Neural progenitor cell (in vitro differentiated cells): ENCODE measurements at regions not wholly inside any gene's neighbourhood (a gene's known extent, or its start where the extent isn't known, plus 50 kb on each side); places are given as distances from the start of the nearest gene placed in this dataset.
A peak's percentile ranks its signal among the peaks of the same experiment; 100 is the strongest.

Experiments
- DNase-seq: peaks from one replicate; pipeline ENCODE4 v3.0.0-alpha.2; 2016; ENCODE audit warnings: low spot score
- H2AFZ ChIP-seq: fragments of 200-600 bp; sonication (generic); replicated peaks from 2 replicates; pipeline ENCODE4 v1.6.1; 2016; ENCODE audit warnings: antibody characterized with exemption
- H3F3A ChIP-seq: fragments of 200-600 bp; sonication (generic); 2 replicates; pipeline ENCODE4 v1.6.1; 2016; ENCODE audit warnings: antibody characterized with exemption, low read depth
- H3K27ac ChIP-seq: fragments of 200-600 bp; sonication (generic); 2 replicates; pipeline ENCODE4 v1.5.1; 2016; ENCODE audit warnings: mild to moderate bottlenecking
- H3K27me3 ChIP-seq: fragments of 200-600 bp; sonication (generic); 2 replicates; pipeline ENCODE4 v1.6.1; 2016; ENCODE audit warnings: mild to moderate bottlenecking, moderate library complexity
- H3K36me3 ChIP-seq: fragments of 200-600 bp; sonication (generic); 2 replicates; pipeline ENCODE4 v1.5.1; 2016
- H3K4me1 ChIP-seq: fragments of 200-600 bp; sonication (generic); 2 replicates; pipeline ENCODE4 v1.6.1; 2016; ENCODE audit warnings: mixed run types
- H3K4me2 ChIP-seq: fragments of 200-600 bp; sonication (generic); 2 replicates; pipeline ENCODE4 v1.6.1; 2016
- H3K4me3 ChIP-seq: fragments of 200-600 bp; sonication (generic); 2 replicates; pipeline ENCODE4 v1.5.1; 2016
- H3K79me2 ChIP-seq: fragments of 200-600 bp; sonication (generic); 2 replicates; pipeline ENCODE4 v1.6.1; 2016; ENCODE audit warnings: low read depth
- H3K9ac ChIP-seq: fragments of 200-600 bp; sonication (generic); 2 replicates; pipeline ENCODE4 v1.6.1; 2016
- H3K9me3 ChIP-seq: fragments of 200-600 bp; sonication (generic); 2 replicates; pipeline ENCODE4 v1.5.1; 2016; ENCODE audit warnings: low read depth
- H4K20me1 ChIP-seq: fragments of 200-600 bp; sonication (generic); 2 replicates; pipeline ENCODE4 v1.6.1; 2016; ENCODE audit warnings: low read depth
- H3K27ac Mint-ChIP-seq: 3 replicates; pipeline ENCODE4 v1.8.0; 2021; ENCODE audit warnings: mixed read lengths
- H3K27me3 Mint-ChIP-seq: 2 replicates; pipeline ENCODE4 v1.8.0; 2022; ENCODE audit warnings: low read depth, mild to moderate bottlenecking, inconsistent platforms, moderate library complexity, mixed read lengths; ENCODE audit not compliant: insufficient read depth
- H3K36me3 Mint-ChIP-seq: 3 replicates; pipeline ENCODE4 v1.8.0; 2021; ENCODE audit warnings: mixed read lengths
- H3K4me1 Mint-ChIP-seq: 3 replicates; pipeline ENCODE4 v1.8.0; 2021; ENCODE audit warnings: mixed read lengths
- H3K4me3 Mint-ChIP-seq: 3 replicates; pipeline ENCODE4 v1.8.0; 2021; ENCODE audit warnings: mild to moderate bottlenecking, moderate library complexity, mixed read lengths
- H3K9me3 Mint-ChIP-seq: 3 replicates; pipeline ENCODE4 v1.8.0; 2020; ENCODE audit warnings: mixed read lengths
- EZH2 ChIP-seq: fragments of 200-600 bp; sonication (generic); IDR thresholded peaks from 2 replicates; pipeline ENCODE4 v1.6.1; 2017; ENCODE audit warnings: antibody characterized with exemption, mild to moderate bottlenecking, moderate library complexity
- EZH2phosphoT487 ChIP-seq: fragments of 200-600 bp; sonication (generic); IDR thresholded peaks from 2 replicates; pipeline ENCODE4 v1.6.1; 2017; ENCODE audit warnings: antibody characterized with exemption
- TF ChIP-seq, protein P1 (sequence below): fragments of 200-600 bp; sonication (generic); IDR thresholded peaks from 2 replicates; pipeline ENCODE4 v1.5.1; 2017; ENCODE audit warnings: antibody characterized with exemption, mild to moderate bottlenecking

DNA sequence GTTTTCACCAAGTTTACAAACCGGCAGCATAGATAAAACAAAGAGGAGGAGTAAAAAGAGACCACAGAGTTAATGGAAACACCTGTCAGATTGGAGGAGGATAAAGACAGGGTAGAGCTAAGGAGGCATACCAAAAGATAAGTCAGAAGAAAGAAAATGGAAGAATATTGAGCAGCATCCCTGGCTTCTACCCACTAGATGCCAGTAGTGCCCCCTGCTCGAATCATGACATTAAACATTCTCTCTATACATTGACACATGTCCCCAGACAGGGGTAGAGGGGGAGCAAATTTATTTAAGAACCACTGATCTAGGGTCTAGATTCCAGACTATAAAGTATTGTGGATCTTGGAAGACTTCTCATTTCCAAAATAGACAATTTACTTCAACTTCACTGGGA is 159.8 kb upstream of the ETAA1 start:
- no peak overlapping the region for H3K4me2 ChIP-seq
- TF ChIP-seq EZH2 (no peak), EZH2phosphoT487 (no peak)
- TF ChIP-seq, protein P1, sequence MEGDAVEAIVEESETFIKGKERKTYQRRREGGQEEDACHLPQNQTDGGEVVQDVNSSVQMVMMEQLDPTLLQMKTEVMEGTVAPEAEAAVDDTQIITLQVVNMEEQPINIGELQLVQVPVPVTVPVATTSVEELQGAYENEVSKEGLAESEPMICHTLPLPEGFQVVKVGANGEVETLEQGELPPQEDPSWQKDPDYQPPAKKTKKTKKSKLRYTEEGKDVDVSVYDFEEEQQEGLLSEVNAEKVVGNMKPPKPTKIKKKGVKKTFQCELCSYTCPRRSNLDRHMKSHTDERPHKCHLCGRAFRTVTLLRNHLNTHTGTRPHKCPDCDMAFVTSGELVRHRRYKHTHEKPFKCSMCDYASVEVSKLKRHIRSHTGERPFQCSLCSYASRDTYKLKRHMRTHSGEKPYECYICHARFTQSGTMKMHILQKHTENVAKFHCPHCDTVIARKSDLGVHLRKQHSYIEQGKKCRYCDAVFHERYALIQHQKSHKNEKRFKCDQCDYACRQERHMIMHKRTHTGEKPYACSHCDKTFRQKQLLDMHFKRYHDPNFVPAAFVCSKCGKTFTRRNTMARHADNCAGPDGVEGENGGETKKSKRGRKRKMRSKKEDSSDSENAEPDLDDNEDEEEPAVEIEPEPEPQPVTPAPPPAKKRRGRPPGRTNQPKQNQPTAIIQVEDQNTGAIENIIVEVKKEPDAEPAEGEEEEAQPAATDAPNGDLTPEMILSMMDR: peak; percentile 22
- H3K36me3 ChIP-seq: no peaks in the 10 kb centered on the region
- Mint-ChIP-seq H3K27me3 (peaks cover 6% of the 10 kb centered on the region), H3K36me3 (no peaks in the 10 kb centered on the region), H3K4me1 (peaks cover 2% of the 10 kb centered on the region), H3K27ac (no peak overlapping the region), H3K4me3 (no peak overlapping the region), H3K9me3 (no peaks in the 10 kb centered on the region)
- no peak overlapping the region for H3K27ac ChIP-seq
- no peak overlapping the region for H3K9ac ChIP-seq
- no peak for DNase-seq
- H3K4me3 ChIP-seq: no peak overlapping the region
- H4K20me1 ChIP-seq: no peaks in the 10 kb centered on the region
- no peaks in the 10 kb centered on the region for H3F3A ChIP-seq
- no peaks in the 10 kb centered on the region for H3K9me3 ChIP-seq
- no peaks in the 10 kb centered on the region for H3K27me3 ChIP-seq
- no peaks in the 10 kb centered on the region for H3K79me2 ChIP-seq
- H3K4me1 ChIP-seq: no peaks in the 10 kb centered on the region
- H2AFZ ChIP-seq: no peak overlapping the region

DNA sequence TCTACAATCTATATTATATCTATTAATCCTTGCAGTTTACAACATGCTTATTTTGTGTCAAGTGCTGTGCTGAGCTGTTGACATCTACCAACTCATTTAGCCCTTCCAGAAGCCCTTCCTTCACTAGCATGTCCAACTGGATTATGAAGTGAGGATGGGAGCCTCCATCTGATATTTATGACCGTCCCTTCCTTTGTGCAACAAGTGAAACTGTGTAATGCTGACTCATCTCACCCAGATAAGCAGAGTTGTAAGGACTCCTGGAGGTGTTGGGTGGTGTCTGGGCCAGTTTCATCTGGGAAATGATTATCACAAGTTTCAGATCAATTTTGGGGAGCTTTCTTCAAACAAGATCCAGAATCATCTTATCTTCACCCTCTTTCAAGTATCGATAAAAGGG is 156.6 kb upstream of the ETAA1 start:
- peaks cover 3% of the 10 kb centered on the region for H3K27me3 Mint-ChIP-seq

DNA sequence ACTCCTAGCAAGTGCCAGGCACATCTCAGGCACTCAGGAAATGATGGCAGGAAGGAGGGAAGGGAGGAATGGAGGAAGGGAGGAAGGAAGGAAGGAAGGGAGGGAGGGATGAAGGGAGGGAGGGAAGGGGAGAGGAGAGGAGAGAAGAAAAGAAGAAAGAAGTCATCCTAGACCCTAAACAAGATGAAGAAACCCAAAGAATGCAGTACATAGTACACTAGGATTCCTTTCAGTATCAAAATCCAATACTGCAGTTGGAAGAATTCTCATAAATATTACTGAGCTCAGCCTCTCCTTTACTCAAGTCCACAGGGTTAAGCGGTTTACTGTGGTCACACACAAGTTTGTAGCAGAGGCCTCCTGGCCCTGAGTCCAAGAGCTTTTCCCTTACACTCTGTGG is 155.7 kb upstream of the ETAA1 start:
- peaks cover 2% of the 10 kb centered on the region for H3K4me1 Mint-ChIP-seq
- DNase-seq: no peak
- no peak overlapping the region for H3K27ac Mint-ChIP-seq
- no peaks in the 10 kb centered on the region for H3K4me1 ChIP-seq
- no peak overlapping the region for H2AFZ ChIP-seq
- no peaks in the 10 kb centered on the region for H3F3A ChIP-seq
- no peak overlapping the region for H3K4me3 ChIP-seq
- no peak overlapping the region for H3K27ac ChIP-seq
- no peaks in the 10 kb centered on the region for H3K9me3 Mint-ChIP-seq
- H3K9me3 ChIP-seq: no peaks in the 10 kb centered on the region
- no peaks in the 10 kb centered on the region for H3K27me3 ChIP-seq
- H3K27me3 Mint-ChIP-seq: peaks cover 3% of the 10 kb centered on the region
- no peak for TF ChIP-seq EZH2phosphoT487
- TF ChIP-seq EZH2: no peak
- TF ChIP-seq, protein P1: no peak
- H3K79me2 ChIP-seq: no peaks in the 10 kb centered on the region
- no peaks in the 10 kb centered on the region for H4K20me1 ChIP-seq
- H3K36me3 ChIP-seq: no peaks in the 10 kb centered on the region
- H3K4me3 Mint-ChIP-seq: no peak overlapping the region
- H3K9ac ChIP-seq: no peak overlapping the region
- H3K36me3 Mint-ChIP-seq: no peaks in the 10 kb centered on the region
- H3K4me2 ChIP-seq: no peak overlapping the region

More for the DNA sequence above, 156.6 kb upstream of the ETAA1 start:
- Histone ChIP-seq H3K27ac (no peak overlapping the region), H3K4me1 (no peaks in the 10 kb centered on the region), H3K79me2 (no peaks in the 10 kb centered on the region), H2AFZ (no peak overlapping the region), H3K4me3 (no peak overlapping the region), H3K27me3 (no peaks in the 10 kb centered on the region), H3K36me3 (no peaks in the 10 kb centered on the region), H3K9ac (no peak overlapping the region), H3F3A (no peaks in the 10 kb centered on the region), H3K9me3 (no peaks in the 10 kb centered on the region), H3K4me2 (no peak overlapping the region), H4K20me1 (no peaks in the 10 kb centered on the region)
- peaks cover 2% of the 10 kb centered on the region for H3K4me1 Mint-ChIP-seq
- no peak overlapping the region for H3K27ac Mint-ChIP-seq
- no peak for DNase-seq
- no peaks in the 10 kb centered on the region for H3K36me3 Mint-ChIP-seq
- TF ChIP-seq, protein P1: no peak
- TF ChIP-seq EZH2phosphoT487: no peak
- no peak for TF ChIP-seq EZH2
- H3K9me3 Mint-ChIP-seq: no peaks in the 10 kb centered on the region
- H3K4me3 Mint-ChIP-seq: no peak overlapping the region
